PC-9 (cell line): ENCODE measurements at regions not wholly inside any gene's neighbourhood (a gene's known extent, or its start where the extent isn't known, plus 50 kb on each side); places are given as distances from the start of the nearest gene placed in this dataset.

Experiments used
- BruUV-seq: library from RNA; stranded (reverse); fragments of 400-500 nt; replicated peaks from 2 replicates; lab custom pipeline; 2021; lab: Mats Ljungman, UMichigan
- CTCF ChIA-PET: fragments of 300-600 bp; sonication (Branson Sonifier 250); formaldehyde crosslinking; loops from one replicate; lab custom pipeline; 2022; ENCODE audit warnings: antibody characterized with exemption; lab: Charles Lee
- POLR2A ChIA-PET: fragments of 300-600 bp; sonication (Branson Sonifier 250); formaldehyde crosslinking; loops from one replicate; lab custom pipeline; 2022; ENCODE audit warnings: antibody characterized with exemption; ENCODE audit not compliant: unreplicated experiment; lab: Charles Lee
- DNase-seq, 2 experiments: peaks; one replicate each; pipeline versions ENCODE4 v3.0.0 to v3.0.0-alpha.2; 2015 to 2022; ENCODE audit warnings: mixed read lengths in 1 of 2
- H2AFZ ChIP-seq: fragments of 200-600 bp; sonication (generic); 2 replicates; pipeline ENCODE4 v1.8.1; 2017; ENCODE audit warnings: antibody characterized with exemption
- H3F3A ChIP-seq: fragments of 200-600 bp; sonication (generic); 2 replicates; pipeline ENCODE4 v1.8.1; 2017; ENCODE audit warnings: antibody characterized with exemption, mild to moderate bottlenecking, low read depth; ENCODE audit not compliant: insufficient read depth
- H3K27ac ChIP-seq: fragments of 200-600 bp; sonication (generic); 2 replicates; pipeline ENCODE4 v1.6.1; 2016; ENCODE audit warnings: mixed run types
- H3K27me3 ChIP-seq: fragments of 200-600 bp; sonication (generic); 2 replicates; pipeline ENCODE4 v1.6.1; 2016; ENCODE audit warnings: low read depth, mixed run types; ENCODE audit not compliant: insufficient read depth
- H3K36me3 ChIP-seq: fragments of 200-600 bp; sonication (generic); 2 replicates; pipeline ENCODE4 v1.6.1; 2016; ENCODE audit warnings: low read depth, mixed run types
- H3K4me1 ChIP-seq: fragments of 200-600 bp; sonication (generic); replicated peaks from 2 replicates; pipeline ENCODE4 v1.6.1; 2016; ENCODE audit warnings: mixed run types; ENCODE audit not compliant: insufficient read depth
- H3K4me2 ChIP-seq: fragments of 200-600 bp; sonication (generic); 2 replicates; pipeline ENCODE4 v1.6.1; 2017; ENCODE audit warnings: mixed run types
- H3K4me3 ChIP-seq: fragments of 200-600 bp; sonication (generic); 2 replicates; pipeline ENCODE4 v1.6.1; 2016; ENCODE audit warnings: mixed run types
- H3K79me2 ChIP-seq: fragments of 200-600 bp; sonication (generic); 2 replicates; pipeline ENCODE4 v1.6.1; 2017; ENCODE audit warnings: low read depth, mixed run types
- H3K9me2 ChIP-seq: fragments of 200-600 bp; sonication (generic); 2 replicates; pipeline ENCODE4 v1.8.1; 2017; ENCODE audit warnings: mild to moderate bottlenecking; ENCODE audit not compliant: insufficient read depth
- H3K9me3 ChIP-seq: fragments of 200-600 bp; sonication (generic); 2 replicates; pipeline ENCODE4 v1.8.1; 2016; ENCODE audit warnings: low read depth; ENCODE audit not compliant: insufficient read depth
- H4K20me1 ChIP-seq: fragments of 200-600 bp; sonication (generic); 2 replicates; pipeline ENCODE4 v1.8.1; 2017; ENCODE audit not compliant: insufficient read depth
- CTCF ChIP-seq: fragments of 200-600 bp; sonication (generic); conservative IDR thresholded peaks from 2 replicates; pipeline ENCODE4 v1.6.1; 2017; ENCODE audit warnings: mixed run types, antibody characterized with exemption, mild to moderate bottlenecking, moderate library complexity
- EZH2 ChIP-seq: fragments of 200-600 bp; sonication (generic); IDR thresholded peaks from 2 replicates; pipeline ENCODE4 v1.8.0; 2017; ENCODE audit warnings: antibody characterized with exemption, low read depth
- intact Hi-C: fragments of 100-400 bp; cut with micrococcal nuclease; formaldehyde crosslinking; loops from one replicate; pipeline ENCODE4 v1.10.0; 2022; ENCODE audit not compliant: unreplicated experiment

GRCh38 chr2:8487461-8487932 is 194.4 kb upstream of the ID2 start:
- no peak overlapping the region for H3K27ac ChIP-seq

GRCh38 chr2:8488001-8488738 is 193.7 kb upstream of the ID2 start:
- no peak for TF ChIP-seq CTCF
- TF ChIP-seq EZH2 = no peak
- no peaks in the 10 kb centered on the region for H3K79me2 ChIP-seq
- H3K36me3 ChIP-seq = no peaks in the 10 kb centered on the region
- H3K4me3 ChIP-seq = no peak overlapping the region
- H3K27me3 ChIP-seq = peaks cover 81% of the 10 kb centered on the region
- H3K4me1 ChIP-seq = no peaks in the 10 kb centered on the region
- H3K9me3 ChIP-seq = no peaks in the 10 kb centered on the region
- POLR2A ChIA-PET = no interaction called here
- H3K27ac ChIP-seq = no peak overlapping the region
- H3F3A ChIP-seq = no peaks in the 10 kb centered on the region
- BruUV-seq = no TSS peak
- no peak overlapping the region for H2AFZ ChIP-seq
- no peak overlapping the region for H3K4me2 ChIP-seq
- DNase-seq = no peak
- CTCF ChIA-PET = no interaction called here
- intact Hi-C loops = no loop called here
- no peaks in the 10 kb centered on the region for H4K20me1 ChIP-seq
- no peaks in the 10 kb centered on the region for H3K9me2 ChIP-seq

More at GRCh38 chr2:8487461-8487932, 194.4 kb upstream of the ID2 start:
- no peak for TF ChIP-seq CTCF
- no peak for TF ChIP-seq EZH2
- H4K20me1 ChIP-seq = no peaks in the 10 kb centered on the region
- DNase-seq = no peak
- no peak overlapping the region for H3K4me3 ChIP-seq
- no peaks in the 10 kb centered on the region for H3K36me3 ChIP-seq
- ChIA-PET POLR2A (no interaction called here), CTCF (no interaction called here)
- peaks cover 76% of the 10 kb centered on the region for H3K27me3 ChIP-seq
- intact Hi-C loops = no loop called here
- no peak overlapping the region for H3K4me2 ChIP-seq
- no peaks in the 10 kb centered on the region for H3F3A ChIP-seq
- no peaks in the 10 kb centered on the region for H3K79me2 ChIP-seq
- H2AFZ ChIP-seq = no peak overlapping the region
- no peaks in the 10 kb centered on the region for H3K9me3 ChIP-seq
- H3K4me1 ChIP-seq = no peaks in the 10 kb centered on the region
- BruUV-seq = no TSS peak
- no peaks in the 10 kb centered on the region for H3K9me2 ChIP-seq

- CTCF ChIA-PET = no interaction called here
- Histone ChIP-seq H4K20me1 (no peaks in the 10 kb centered on the region), H3K9me3 (no peaks in the 10 kb centered on the region), H3K27ac (no peak overlapping the region), H3K79me2 (no peaks in the 10 kb centered on the region), H3K4me3 (no peak overlapping the region), H3K36me3 (no peaks in the 10 kb centered on the region), H2AFZ (no peak overlapping the region), H3K4me2 (no peak overlapping the region), H3F3A (no peaks in the 10 kb centered on the region), H3K4me1 (no peaks in the 10 kb centered on the region), H3K27me3 (peaks cover 89% of the 10 kb centered on the region), H3K9me2 (no peaks in the 10 kb centered on the region)
- DNase-seq = no peak
- intact Hi-C loops = no loop called here
- POLR2A ChIA-PET = no interaction called here
- BruUV-seq = no TSS peak
- TF ChIP-seq EZH2 (no peak), CTCF (no peak)
Observed at GRCh38 chr2:8489221-8489620, 192.6 kb upstream of the ID2 start.
